ENCODE measurements at regions not wholly inside any gene's neighbourhood (a gene's known extent, or its start where the extent isn't known, plus 50 kb on each side); places are given as distances from the start of the nearest gene placed in this dataset.

DNA sequence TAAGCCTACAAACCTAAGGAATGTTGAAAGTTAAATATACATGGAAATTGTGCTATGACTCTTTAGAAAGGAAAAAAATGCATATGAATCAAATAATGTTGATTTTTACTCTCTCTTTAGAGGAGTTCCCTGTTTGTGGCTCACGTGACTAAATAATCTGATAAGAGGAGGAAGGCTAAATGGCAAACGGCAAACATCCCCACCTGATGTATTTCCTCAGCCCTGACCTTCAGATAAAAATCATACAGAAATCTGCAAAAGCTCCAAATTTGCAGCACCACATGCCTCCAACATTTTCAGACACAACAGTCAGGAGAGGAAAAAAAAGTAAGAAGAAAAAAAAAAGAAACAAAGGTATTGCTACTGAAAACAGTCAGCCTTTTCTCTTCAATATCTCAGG lies 423.0 kb upstream of the PSMD7 start:
- no peak overlapping the region for H3K4me3 ChIP-seq (ENCODE audit: insufficient read depth, low read depth, low read length)
- no peak for DNase-seq
- no peaks in the 10 kb centered on the region for H3K27me3 ChIP-seq (ENCODE audit: control insufficient read depth, insufficient read depth, low read length)
- H3K36me3 ChIP-seq (replicated peaks; ENCODE audit: control insufficient read depth, insufficient read depth, low read length): no peaks in the 10 kb centered on the region

DNA sequence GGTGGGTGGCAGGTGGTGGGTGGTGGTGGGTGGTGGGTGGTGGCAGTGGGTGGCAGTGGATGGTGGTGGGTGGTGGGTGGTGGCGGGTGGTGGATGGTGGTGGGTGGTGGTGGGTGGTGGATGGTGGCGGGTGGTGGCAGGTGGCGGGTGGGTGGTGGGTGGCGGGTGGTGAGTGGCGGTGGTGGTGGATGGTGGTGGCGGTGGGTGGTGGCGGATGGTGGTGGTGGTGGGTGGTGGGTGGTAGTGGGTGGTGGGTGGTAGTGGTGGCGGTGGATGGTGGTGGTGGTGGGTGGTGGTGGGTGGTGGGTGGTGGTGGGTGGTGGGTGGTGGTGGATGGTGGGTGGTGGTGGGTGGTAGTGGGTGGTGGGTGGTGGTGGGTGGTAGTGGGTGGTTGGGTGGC lies 423.8 kb upstream of the PSMD7 start:
- no peak overlapping the region for H3K4me3 ChIP-seq (ENCODE audit: insufficient read depth, low read depth, low read length)
- H3K27me3 ChIP-seq (ENCODE audit: control insufficient read depth, insufficient read depth, low read length): no peaks in the 10 kb centered on the region
- no peak for DNase-seq
- H3K36me3 ChIP-seq (replicated peaks; ENCODE audit: control insufficient read depth, insufficient read depth, low read length): no peaks in the 10 kb centered on the region

DNA sequence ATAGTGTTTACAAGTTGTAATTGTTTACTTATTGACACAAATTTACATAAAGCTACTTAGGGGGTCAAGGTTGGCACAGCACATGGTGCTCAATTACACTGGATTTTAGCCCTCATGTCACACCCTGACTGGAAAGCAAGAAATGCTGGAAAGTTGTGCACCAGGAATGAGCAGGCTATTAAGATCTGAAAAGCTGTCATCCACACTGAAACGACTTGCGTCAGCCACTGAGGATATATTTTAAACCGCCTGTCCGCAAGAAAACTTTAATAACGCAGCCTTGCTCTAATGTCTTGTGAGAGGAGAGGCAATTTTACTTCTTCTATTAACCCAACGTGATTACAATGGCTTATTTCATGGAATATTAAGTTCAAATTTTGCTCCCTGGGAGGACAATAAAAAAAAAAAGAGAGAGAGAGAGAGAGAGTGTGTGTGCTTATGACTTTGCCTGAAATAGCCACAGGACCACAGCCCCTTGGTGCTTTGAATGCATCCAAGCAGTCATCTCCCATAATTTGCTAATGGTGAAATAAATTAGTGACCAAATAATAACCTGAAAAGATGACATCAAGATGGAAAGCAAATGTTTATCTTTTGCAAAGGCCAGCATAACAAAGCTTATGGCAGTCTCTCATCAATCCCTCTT lies 425.4 kb upstream of the PSMD7 start:
- H3K36me3 ChIP-seq (replicated peaks; ENCODE audit: control insufficient read depth, insufficient read depth, low read length): no peaks in the 10 kb centered on the region
- no peak overlapping the region for H3K4me3 ChIP-seq (ENCODE audit: insufficient read depth, low read depth, low read length)
- no peaks in the 10 kb centered on the region for H3K27me3 ChIP-seq (ENCODE audit: control insufficient read depth, insufficient read depth, low read length)
- no peak for DNase-seq

DNA sequence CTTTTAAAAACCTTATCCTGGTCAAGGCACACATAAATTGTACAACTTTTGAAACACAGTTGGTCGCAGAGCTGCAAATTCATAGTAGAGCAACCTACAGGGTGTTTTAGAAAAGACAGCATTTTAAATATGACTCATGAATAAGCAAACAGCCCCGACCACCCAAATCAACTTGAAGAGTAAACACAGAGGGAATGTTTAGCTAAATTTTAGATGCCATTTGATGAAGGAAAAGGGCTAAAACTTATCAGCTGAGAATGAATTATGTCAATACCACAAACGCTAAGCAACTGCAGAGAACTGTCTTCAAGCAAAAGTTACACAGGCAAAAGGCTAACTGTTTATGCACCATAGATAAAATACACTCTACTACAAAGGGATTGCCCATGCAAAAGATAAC lies 427.5 kb upstream of the PSMD7 start:
- no peak for DNase-seq
- Histone ChIP-seq H3K36me3 (replicated peaks; ENCODE audit: control insufficient read depth, insufficient read depth, low read length) (no peaks in the 10 kb centered on the region), H3K4me3 (ENCODE audit: insufficient read depth, low read depth, low read length) (no peak overlapping the region)

DNA sequence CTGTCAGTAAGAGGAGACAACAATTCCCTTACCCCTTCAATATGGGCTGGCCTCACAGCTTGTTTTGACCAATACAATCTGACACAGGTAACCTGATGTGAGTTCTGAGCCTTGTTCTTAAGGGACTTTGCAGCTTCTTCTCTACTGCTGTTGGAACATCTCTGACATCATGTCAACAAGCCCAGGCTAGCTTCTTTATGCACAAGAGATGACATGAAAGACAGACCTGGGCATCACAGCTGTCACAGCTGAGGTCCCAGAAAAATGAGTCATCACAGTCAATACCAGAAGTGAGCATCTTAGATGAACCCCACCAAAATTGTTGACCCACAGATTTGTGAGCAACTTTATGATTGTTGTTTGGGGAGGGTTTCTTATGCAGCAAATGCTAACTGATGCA lies 431.7 kb upstream of the PSMD7 start:
- DNase-seq: no peak
- Histone ChIP-seq H3K36me3 (replicated peaks; ENCODE audit: control insufficient read depth, insufficient read depth, low read length) (no peaks in the 10 kb centered on the region), H3K27me3 (ENCODE audit: control insufficient read depth, insufficient read depth, low read length) (no peaks in the 10 kb centered on the region), H3K4me3 (ENCODE audit: insufficient read depth, low read depth, low read length) (no peak overlapping the region)

More for the DNA sequence above, 427.5 kb upstream of the PSMD7 start:
- H3K27me3 ChIP-seq (ENCODE audit: control insufficient read depth, insufficient read depth, low read length): no peaks in the 10 kb centered on the region

DNA sequence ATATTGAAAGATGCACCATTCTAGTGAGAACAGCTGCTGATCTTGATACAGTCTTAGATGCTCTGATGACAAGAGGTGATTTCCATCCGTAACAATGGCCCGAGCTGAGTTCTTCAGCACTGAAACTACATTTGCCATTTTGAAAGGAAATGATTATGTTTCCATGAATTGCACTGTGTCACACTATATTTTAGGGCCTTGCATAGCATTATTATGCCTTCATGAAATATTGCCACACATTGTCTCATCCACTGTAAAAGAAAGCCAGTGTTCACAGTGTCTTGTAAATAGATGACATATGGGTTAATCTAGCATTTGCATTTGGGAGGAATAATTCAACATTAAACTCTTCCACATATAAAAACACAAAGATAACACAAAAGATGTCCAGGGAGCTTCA lies 438.3 kb upstream of the PSMD7 start:
- Histone ChIP-seq H3K4me3 (ENCODE audit: insufficient read depth, low read depth, low read length) (no peak overlapping the region), H3K27me3 (ENCODE audit: control insufficient read depth, insufficient read depth, low read length) (no peaks in the 10 kb centered on the region), H3K36me3 (replicated peaks; ENCODE audit: control insufficient read depth, insufficient read depth, low read length) (no peaks in the 10 kb centered on the region)
- DNase-seq: no peak

DNA sequence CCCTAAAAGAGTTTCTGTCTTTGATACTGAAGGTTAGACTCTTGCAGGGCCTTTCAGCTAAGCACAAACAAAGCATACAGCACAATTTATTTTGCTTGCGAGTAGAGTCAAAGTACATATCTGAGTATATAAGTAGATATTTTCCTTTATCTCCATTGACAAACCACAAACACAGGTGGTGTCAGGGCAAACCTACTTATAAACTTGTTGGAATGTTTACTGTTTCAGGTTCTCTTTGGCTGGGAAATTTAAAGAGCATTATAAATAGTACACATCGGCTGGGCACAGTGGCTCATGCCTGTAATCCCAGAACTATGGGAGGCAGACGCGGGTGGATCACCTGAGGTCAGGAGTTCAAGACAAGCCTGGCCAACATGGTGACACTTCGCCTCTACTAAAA lies 442.6 kb upstream of the PSMD7 start:
- Histone ChIP-seq H3K27me3 (ENCODE audit: control insufficient read depth, insufficient read depth, low read length) (no peaks in the 10 kb centered on the region), H3K4me3 (ENCODE audit: insufficient read depth, low read depth, low read length) (no peak overlapping the region), H3K36me3 (replicated peaks; ENCODE audit: control insufficient read depth, insufficient read depth, low read length) (no peaks in the 10 kb centered on the region)
- no peak for DNase-seq

DNA sequence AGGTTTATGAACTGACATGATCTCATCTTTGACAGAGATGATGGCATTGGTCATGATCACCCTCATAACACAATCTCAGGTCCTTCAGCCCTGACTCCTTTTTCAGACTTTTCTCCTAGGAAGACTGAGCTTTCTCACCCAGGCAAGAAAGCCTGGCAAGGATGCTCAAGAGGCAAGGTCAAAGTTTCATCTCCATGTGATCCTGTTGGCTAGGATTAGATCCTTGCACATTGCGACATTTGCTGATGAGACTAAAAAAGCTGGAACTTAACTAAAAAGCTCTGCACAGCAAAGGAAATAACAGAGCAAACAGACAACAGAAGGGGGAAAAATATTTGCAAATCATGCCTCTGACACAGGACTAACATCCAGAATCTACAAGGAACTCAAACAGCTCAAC lies 444.1 kb upstream of the PSMD7 start:
- H3K27me3 ChIP-seq (ENCODE audit: control insufficient read depth, insufficient read depth, low read length): no peaks in the 10 kb centered on the region
- no peak overlapping the region for H3K4me3 ChIP-seq (ENCODE audit: insufficient read depth, low read depth, low read length)

DNA sequence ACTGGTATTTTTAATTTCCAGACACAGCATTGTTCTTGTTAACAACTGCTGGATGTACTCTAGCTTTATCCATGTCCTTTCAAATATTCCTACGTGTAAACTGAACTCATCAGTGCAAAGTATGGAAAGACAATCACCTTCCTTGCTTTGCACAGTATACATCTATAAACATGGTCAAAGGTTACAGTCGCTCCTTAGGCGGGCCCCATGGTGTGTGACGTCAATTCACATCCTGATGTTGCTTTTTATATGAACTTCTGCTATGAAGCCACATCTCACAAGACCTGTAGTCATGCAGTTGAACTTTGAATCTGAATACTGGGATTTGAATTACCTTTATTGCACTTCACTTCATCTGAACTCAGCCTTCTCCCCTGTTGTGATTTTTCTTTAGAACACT lies 447.6 kb upstream of the PSMD7 start:
- H3K36me3 ChIP-seq (replicated peaks; ENCODE audit: control insufficient read depth, insufficient read depth, low read length): no peaks in the 10 kb centered on the region
- DNase-seq: no peak

More for the DNA sequence above, 444.1 kb upstream of the PSMD7 start:
- H3K36me3 ChIP-seq (replicated peaks; ENCODE audit: control insufficient read depth, insufficient read depth, low read length): no peaks in the 10 kb centered on the region
- DNase-seq: no peak

DNA sequence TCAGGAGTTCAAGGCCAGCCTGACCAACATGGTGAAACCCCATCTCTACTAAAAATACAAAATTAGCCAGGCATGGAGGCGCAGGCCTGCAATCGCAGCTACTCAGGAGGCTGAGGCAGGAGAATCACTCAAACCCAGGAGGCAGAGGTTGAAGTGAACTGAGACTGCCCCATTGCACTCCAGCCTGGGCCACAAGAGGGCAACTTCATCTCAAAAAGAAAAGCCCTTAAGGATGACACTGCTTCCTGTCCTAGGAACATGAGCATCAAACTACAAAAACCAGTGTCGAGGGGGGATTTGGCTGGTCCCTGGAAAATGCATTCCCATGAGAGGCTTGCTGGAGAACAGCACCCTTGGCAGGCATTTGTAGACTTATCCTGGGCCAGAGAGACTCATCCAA lies 449.5 kb upstream of the PSMD7 start:
- no peak for DNase-seq
- no peak overlapping the region for H3K4me3 ChIP-seq (ENCODE audit: insufficient read depth, low read depth, low read length)
- no peaks in the 10 kb centered on the region for H3K27me3 ChIP-seq (ENCODE audit: control insufficient read depth, insufficient read depth, low read length)
- no peaks in the 10 kb centered on the region for H3K36me3 ChIP-seq (replicated peaks; ENCODE audit: control insufficient read depth, insufficient read depth, low read length)

More for the DNA sequence above, 447.6 kb upstream of the PSMD7 start:
- Histone ChIP-seq H3K4me3 (ENCODE audit: insufficient read depth, low read depth, low read length) (no peak overlapping the region), H3K27me3 (ENCODE audit: control insufficient read depth, insufficient read depth, low read length) (no peaks in the 10 kb centered on the region)

DNA sequence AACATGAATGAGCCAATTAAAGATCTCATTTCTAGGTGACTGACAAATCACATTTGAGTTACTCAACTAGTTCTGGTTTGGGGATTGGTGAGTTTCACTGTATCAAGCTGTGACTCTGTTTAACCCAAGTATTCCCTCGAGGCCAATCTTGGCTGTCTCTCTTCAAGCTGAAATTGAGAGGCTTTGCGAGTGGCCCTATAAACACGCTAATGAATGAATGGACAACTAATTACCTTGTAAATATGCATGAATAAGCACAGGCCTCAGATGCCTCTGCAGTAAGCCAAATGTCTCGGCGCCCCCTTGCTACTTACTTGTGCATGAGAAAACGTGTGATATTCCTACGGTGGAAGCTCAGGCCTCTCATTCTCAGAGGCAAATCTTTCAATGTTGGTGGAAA lies 450.3 kb upstream of the PSMD7 start:
- H3K4me3 ChIP-seq (ENCODE audit: insufficient read depth, low read depth, low read length): no peak overlapping the region
- H3K27me3 ChIP-seq (ENCODE audit: control insufficient read depth, insufficient read depth, low read length): no peaks in the 10 kb centered on the region
- DNase-seq: peak; percentile 36
- H3K36me3 ChIP-seq (replicated peaks; ENCODE audit: control insufficient read depth, insufficient read depth, low read length): no peaks in the 10 kb centered on the region

DNA sequence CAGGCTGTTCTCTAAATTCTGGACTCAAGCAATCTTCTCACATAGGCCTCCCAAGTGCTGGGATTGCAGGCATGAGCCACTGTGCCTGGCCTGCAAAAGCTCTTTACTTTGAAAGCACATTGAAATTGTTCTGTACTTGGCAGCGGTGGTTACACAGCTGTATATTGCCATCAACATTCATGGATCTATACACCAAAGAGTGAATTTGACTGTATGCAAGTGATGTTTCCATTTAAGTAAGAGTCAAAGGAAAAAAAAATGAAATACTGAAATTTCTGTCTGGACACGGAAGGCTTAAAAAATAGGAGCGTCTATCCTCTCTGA lies 450.6 kb upstream of the PSMD7 start:
- no peak overlapping the region for H3K4me3 ChIP-seq (ENCODE audit: insufficient read depth, low read depth, low read length)
- no peaks in the 10 kb centered on the region for H3K36me3 ChIP-seq (replicated peaks; ENCODE audit: control insufficient read depth, insufficient read depth, low read length)
- no peaks in the 10 kb centered on the region for H3K27me3 ChIP-seq (ENCODE audit: control insufficient read depth, insufficient read depth, low read length)
- DNase-seq: no peak

DNA sequence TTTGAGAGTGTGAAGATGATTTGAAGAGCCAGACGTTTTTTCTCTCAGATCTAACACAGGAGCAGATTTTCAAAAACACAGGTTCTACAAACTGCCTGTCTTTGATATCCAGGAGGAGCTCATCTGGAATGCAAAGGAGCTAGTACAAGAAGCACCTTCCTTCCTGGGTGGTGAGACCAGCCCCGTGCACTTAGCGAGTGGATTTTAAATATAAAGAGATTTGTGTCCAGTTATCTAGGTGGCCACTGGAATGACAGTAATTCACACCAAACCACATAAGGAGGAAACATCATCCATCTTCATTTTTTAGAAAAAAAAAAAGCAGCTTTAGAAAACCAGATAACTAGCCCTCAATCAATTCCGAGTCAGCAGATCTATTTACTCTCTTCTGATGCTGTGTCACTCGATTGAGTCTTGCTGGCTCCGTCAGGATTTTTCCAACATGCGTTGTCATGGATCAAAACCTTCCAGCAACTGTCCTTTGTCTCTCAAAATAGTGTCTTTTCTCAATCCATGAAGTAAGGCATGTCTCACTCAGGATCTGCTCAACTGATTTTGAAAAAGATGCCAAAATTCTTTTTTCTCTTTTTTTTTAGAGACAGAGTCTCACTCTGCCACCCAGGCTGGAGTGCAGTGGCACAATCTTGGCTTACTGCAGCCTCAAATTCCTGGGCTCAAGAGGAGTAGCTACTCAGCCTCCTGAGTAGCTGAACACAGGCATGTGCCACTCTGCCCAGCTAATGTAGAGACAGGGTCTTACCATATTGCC lies 451.2 kb upstream of the PSMD7 start:
- no peaks in the 10 kb centered on the region for H3K27me3 ChIP-seq (ENCODE audit: control insufficient read depth, insufficient read depth, low read length)
- no peaks in the 10 kb centered on the region for H3K36me3 ChIP-seq (replicated peaks; ENCODE audit: control insufficient read depth, insufficient read depth, low read length)
- no peak overlapping the region for H3K4me3 ChIP-seq (ENCODE audit: insufficient read depth, low read depth, low read length)
- DNase-seq: no peak

DNA sequence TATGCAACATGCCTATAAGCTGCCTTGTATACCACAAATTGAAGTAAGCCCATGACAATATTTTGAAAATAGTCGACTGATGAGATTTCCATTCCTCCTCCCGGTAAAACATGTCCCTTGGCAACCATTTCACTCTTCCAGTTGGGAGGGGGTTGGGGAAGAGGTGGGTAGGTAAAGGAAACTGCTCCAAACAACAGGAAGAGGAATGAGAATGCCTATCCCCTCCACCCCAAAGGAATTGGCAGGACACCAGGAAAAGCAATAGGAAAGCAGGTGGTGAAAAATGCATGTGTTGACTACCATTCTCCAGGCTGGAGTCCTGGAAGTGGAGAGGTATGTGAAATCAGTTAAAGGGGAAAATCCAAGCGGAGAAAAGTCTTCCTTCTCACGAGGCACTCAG lies 455.9 kb upstream of the PSMD7 start:
- DNase-seq: no peak
- Histone ChIP-seq H3K36me3 (replicated peaks; ENCODE audit: control insufficient read depth, insufficient read depth, low read length) (no peaks in the 10 kb centered on the region), H3K4me3 (ENCODE audit: insufficient read depth, low read depth, low read length) (no peak overlapping the region), H3K27me3 (ENCODE audit: control insufficient read depth, insufficient read depth, low read length) (no peaks in the 10 kb centered on the region)

DNA sequence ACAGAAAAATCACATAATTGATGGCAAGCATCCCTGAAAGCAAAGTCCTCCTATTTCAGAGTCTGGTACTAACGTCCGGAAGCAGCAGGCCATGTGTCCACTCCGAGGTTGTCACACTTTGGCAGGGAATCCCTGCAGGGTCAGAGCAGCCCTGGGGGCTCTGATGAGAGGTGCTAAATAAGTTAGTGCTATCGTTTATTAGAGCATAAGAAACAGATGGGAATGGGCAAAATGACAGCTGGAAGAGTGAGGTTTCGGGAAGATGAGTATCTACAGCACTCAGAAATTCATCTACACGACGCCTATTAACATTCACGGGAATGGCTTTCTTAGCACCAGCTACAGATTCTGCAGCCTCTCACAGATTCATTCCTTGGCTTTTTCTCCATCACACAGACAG lies 465.4 kb upstream of the PSMD7 start:
- Histone ChIP-seq H3K36me3 (replicated peaks; ENCODE audit: control insufficient read depth, insufficient read depth, low read length) (no peaks in the 10 kb centered on the region), H3K4me3 (ENCODE audit: insufficient read depth, low read depth, low read length) (no peak overlapping the region), H3K27me3 (ENCODE audit: control insufficient read depth, insufficient read depth, low read length) (no peaks in the 10 kb centered on the region)
- DNase-seq: no peak

All from H7 (cell line).